ENCODE measurements at regions not wholly inside any gene's neighbourhood (a gene's known extent, or its start where the extent isn't known, plus 50 kb on each side); places are given as distances from the start of the nearest gene placed in this dataset.

DNA sequence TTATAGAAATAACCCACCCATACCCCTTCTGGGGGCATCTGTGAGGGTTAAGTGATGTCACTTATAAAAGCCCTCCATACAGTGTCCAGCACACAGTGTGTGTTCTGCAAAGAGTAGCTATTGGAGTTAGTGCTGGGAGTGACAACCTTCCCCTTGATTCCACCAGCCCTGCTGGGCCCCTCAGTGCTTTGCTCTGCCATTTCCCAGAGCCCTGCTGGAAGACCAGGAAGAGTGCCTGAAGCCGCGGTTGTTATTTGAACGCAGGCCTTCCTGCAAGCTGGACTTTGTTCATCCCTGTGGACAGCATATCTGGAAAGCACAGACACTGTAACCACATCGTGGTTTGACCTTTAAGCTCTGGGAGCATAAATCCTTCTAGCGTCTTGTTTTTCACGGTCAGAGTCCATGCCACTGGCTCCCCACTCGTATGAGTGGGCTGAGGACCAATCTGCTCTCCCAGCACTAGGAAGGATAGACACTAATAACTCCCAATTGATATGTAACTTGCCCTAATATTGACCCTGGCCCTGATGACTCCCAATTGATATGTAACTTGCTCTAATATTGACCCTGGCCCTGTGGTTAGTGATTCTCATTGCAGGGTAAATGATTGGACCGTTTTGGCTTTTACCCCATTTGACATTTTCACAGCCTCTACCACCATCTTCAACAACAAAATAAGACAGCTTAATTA lies 297.1 kb upstream of the MAF start:
- TF ChIP-seq POLR2A (IDR thresholded peaks at IDR 0.05): no peak
- TF ChIP-seq, protein P1, sequence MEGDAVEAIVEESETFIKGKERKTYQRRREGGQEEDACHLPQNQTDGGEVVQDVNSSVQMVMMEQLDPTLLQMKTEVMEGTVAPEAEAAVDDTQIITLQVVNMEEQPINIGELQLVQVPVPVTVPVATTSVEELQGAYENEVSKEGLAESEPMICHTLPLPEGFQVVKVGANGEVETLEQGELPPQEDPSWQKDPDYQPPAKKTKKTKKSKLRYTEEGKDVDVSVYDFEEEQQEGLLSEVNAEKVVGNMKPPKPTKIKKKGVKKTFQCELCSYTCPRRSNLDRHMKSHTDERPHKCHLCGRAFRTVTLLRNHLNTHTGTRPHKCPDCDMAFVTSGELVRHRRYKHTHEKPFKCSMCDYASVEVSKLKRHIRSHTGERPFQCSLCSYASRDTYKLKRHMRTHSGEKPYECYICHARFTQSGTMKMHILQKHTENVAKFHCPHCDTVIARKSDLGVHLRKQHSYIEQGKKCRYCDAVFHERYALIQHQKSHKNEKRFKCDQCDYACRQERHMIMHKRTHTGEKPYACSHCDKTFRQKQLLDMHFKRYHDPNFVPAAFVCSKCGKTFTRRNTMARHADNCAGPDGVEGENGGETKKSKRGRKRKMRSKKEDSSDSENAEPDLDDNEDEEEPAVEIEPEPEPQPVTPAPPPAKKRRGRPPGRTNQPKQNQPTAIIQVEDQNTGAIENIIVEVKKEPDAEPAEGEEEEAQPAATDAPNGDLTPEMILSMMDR (IDR thresholded peaks at IDR 0.05): no peak
- no peak for TF ChIP-seq EP300 (IDR thresholded peaks at IDR 0.05)
- peak in 1 of 4 donors; percentile 11 for TF ChIP-seq POLR2AphosphoS5 (IDR thresholded peaks at IDR 0.05)
